Activated CD4-positive, alpha-beta T cell treated with anti-CD3 and anti-CD28 coated beads, Interleukin-10, Interleukin-2, amounts not matched to agents 100 ng/mL and 50 ng/mL, durations not matched to agents 16 hours and 8 hours (primary cell): ENCODE measurements at regions not wholly inside any gene's neighbourhood (a gene's known extent, or its start where the extent isn't known, plus 50 kb on each side); places are given as distances from the start of the nearest gene placed in this dataset.

Experiments used
- DNase-seq: peaks from one replicate; pipeline ENCODE4 v3.0.0-alpha.2; 2020

- DNase-seq = no peak
These were observed 203.3 kb upstream of the EMCN start for GRCh38 chr4:100721077-100721476.

- no peak for DNase-seq
These were observed 198.6 kb upstream of the EMCN start for GRCh38 chr4:100716416-100716815.

- DNase-seq = no peak
These were observed 191.0 kb upstream of the EMCN start for GRCh38 chr4:100708776-100709175.

- no peak for DNase-seq
These were observed 190.0 kb upstream of the EMCN start for GRCh38 chr4:100707786-100708185.

- DNase-seq = no peak
These were observed 178.7 kb upstream of the EMCN start for GRCh38 chr4:100696531-100696930.

GRCh38 chr4:100695871-100696270 lies 178.0 kb upstream of the EMCN start:
- no peak for DNase-seq

- DNase-seq = no peak
These were observed 177.3 kb upstream of the EMCN start for GRCh38 chr4:100695039-100695654.

GRCh38 chr4:100694467-100694866 lies 176.6 kb upstream of the EMCN start:
- no peak for DNase-seq

- DNase-seq = no peak
These were observed 173.0 kb upstream of the EMCN start for GRCh38 chr4:100690812-100691211.

GRCh38 chr4:100688368-100688767 lies 170.5 kb upstream of the EMCN start:
- no peak for DNase-seq

- no peak for DNase-seq
These were observed 164.8 kb upstream of the EMCN start for GRCh38 chr4:100682477-100683218.

GRCh38 chr4:100681289-100681688 lies 163.5 kb upstream of the EMCN start:
- DNase-seq = no peak

- no peak for DNase-seq
These were observed 162.1 kb upstream of the EMCN start for GRCh38 chr4:100679926-100680325.

GRCh38 chr4:100674976-100675375 lies 157.2 kb upstream of the EMCN start:
- no peak for DNase-seq

GRCh38 chr4:100657187-100657586 lies 139.4 kb upstream of the EMCN start:
- DNase-seq = no peak

GRCh38 chr4:100651499-100652175 lies 133.8 kb upstream of the EMCN start:
- no peak for DNase-seq

- no peak for DNase-seq
These were observed 131.6 kb upstream of the EMCN start for GRCh38 chr4:100649417-100649816.

GRCh38 chr4:100644150-100644549 lies 126.3 kb upstream of the EMCN start:
- no peak for DNase-seq

GRCh38 chr4:100641336-100641735 lies 123.5 kb upstream of the EMCN start:
- DNase-seq = no peak

GRCh38 chr4:100635899-100636298 lies 118.1 kb upstream of the EMCN start:
- no peak for DNase-seq

- DNase-seq = no peak
These were observed 115.4 kb upstream of the EMCN start for GRCh38 chr4:100633269-100633668.

GRCh38 chr4:100632163-100632562 lies 114.3 kb upstream of the EMCN start:
- no peak for DNase-seq

GRCh38 chr4:100631281-100631968 lies 113.6 kb upstream of the EMCN start:
- no peak for DNase-seq

- no peak for DNase-seq
These were observed 112.5 kb upstream of the EMCN start for GRCh38 chr4:100630341-100630740.
